ENCODE measurements at regions not wholly inside any gene's neighbourhood (a gene's known extent, or its start where the extent isn't known, plus 50 kb on each side); places are given as distances from the start of the nearest gene placed in this dataset.

- no peaks in the 10 kb centered on the region for H3K9me3 ChIP-seq (ENCODE audit: control insufficient read depth, low read length, poor library complexity, severe bottlenecking)
- Mint-ChIP-seq H3K4me3 (no peak overlapping the region), H3K27ac (no peak overlapping the region), H3K4me1 (no peaks in the 10 kb centered on the region), H3K36me3 (ENCODE audit: low read depth) (no peaks in the 10 kb centered on the region), H3K27me3 (no peaks in the 10 kb centered on the region)
- DNase-seq (no peak), ATAC-seq (no peak)
Observed at GRCh38 chr2:6590442-6590841, 275.3 kb downstream of the CMPK2 start.

- no peaks in the 10 kb centered on the region for H3K9me3 ChIP-seq (ENCODE audit: control insufficient read depth, low read length, poor library complexity, severe bottlenecking)
- no peak for DNase-seq
- ATAC-seq, result no peak
- Mint-ChIP-seq H3K27me3 (no peaks in the 10 kb centered on the region), H3K4me3 (no peak overlapping the region), H3K36me3 (ENCODE audit: low read depth) (no peaks in the 10 kb centered on the region), H3K27ac (no peak overlapping the region), H3K4me1 (no peaks in the 10 kb centered on the region)
Observed at GRCh38 chr2:6602471-6602870, 263.2 kb downstream of the CMPK2 start.

GRCh38 chr2:6605836-6606505, 259.7 kb downstream of the CMPK2 start:
- no peak for ATAC-seq
- Mint-ChIP-seq H3K4me3 (no peak overlapping the region), H3K36me3 (ENCODE audit: low read depth) (no peaks in the 10 kb centered on the region)

GRCh38 chr2:6617794-6618193, 247.9 kb downstream of the CMPK2 start:
- no peak overlapping the region for H3K4me3 Mint-ChIP-seq
- ATAC-seq (no peak), DNase-seq (no peak)
- H3K36me3 Mint-ChIP-seq (ENCODE audit: low read depth), result no peaks in the 10 kb centered on the region
- no peak overlapping the region for H3K27ac Mint-ChIP-seq
- H3K4me1 Mint-ChIP-seq, result no peaks in the 10 kb centered on the region
- no peaks in the 10 kb centered on the region for H3K27me3 Mint-ChIP-seq
- no peaks in the 10 kb centered on the region for H3K9me3 ChIP-seq (ENCODE audit: control insufficient read depth, low read length, poor library complexity, severe bottlenecking)

More at GRCh38 chr2:6605836-6606505, 259.7 kb downstream of the CMPK2 start:
- DNase-seq, result no peak
- Mint-ChIP-seq H3K4me1 (no peaks in the 10 kb centered on the region), H3K27ac (no peak overlapping the region), H3K27me3 (no peaks in the 10 kb centered on the region)
- H3K9me3 ChIP-seq (ENCODE audit: control insufficient read depth, low read length, poor library complexity, severe bottlenecking), result no peaks in the 10 kb centered on the region

GRCh38 chr2:6618201-6618600, 247.5 kb downstream of the CMPK2 start:
- H3K36me3 Mint-ChIP-seq (ENCODE audit: low read depth), result no peaks in the 10 kb centered on the region
- DNase-seq, result no peak
- H3K9me3 ChIP-seq (ENCODE audit: control insufficient read depth, low read length, poor library complexity, severe bottlenecking), result no peaks in the 10 kb centered on the region

GRCh38 chr2:6623746-6624145, 242.0 kb downstream of the CMPK2 start:
- no peak overlapping the region for H3K27ac Mint-ChIP-seq
- no peaks in the 10 kb centered on the region for H3K36me3 Mint-ChIP-seq (ENCODE audit: low read depth)
- no peaks in the 10 kb centered on the region for H3K9me3 ChIP-seq (ENCODE audit: control insufficient read depth, low read length, poor library complexity, severe bottlenecking)
- H3K4me1 Mint-ChIP-seq, result no peaks in the 10 kb centered on the region
- DNase-seq (no peak), ATAC-seq (no peak)
- H3K4me3 Mint-ChIP-seq, result no peak overlapping the region
- H3K27me3 Mint-ChIP-seq, result no peaks in the 10 kb centered on the region

More at GRCh38 chr2:6618201-6618600, 247.5 kb downstream of the CMPK2 start:
- H3K4me1 Mint-ChIP-seq, result no peaks in the 10 kb centered on the region
- no peak overlapping the region for H3K27ac Mint-ChIP-seq
- ATAC-seq, result no peak
- no peaks in the 10 kb centered on the region for H3K27me3 Mint-ChIP-seq
- no peak overlapping the region for H3K4me3 Mint-ChIP-seq

- Mint-ChIP-seq H3K27ac (no peak overlapping the region), H3K27me3 (peaks cover 6% of the 10 kb centered on the region), H3K4me3 (no peak overlapping the region), H3K36me3 (ENCODE audit: low read depth) (no peaks in the 10 kb centered on the region), H3K4me1 (no peaks in the 10 kb centered on the region)
- no peak for DNase-seq
- no peak for ATAC-seq
- H3K9me3 ChIP-seq (ENCODE audit: control insufficient read depth, low read length, poor library complexity, severe bottlenecking), result no peaks in the 10 kb centered on the region
Observed at GRCh38 chr2:6626401-6627012, 239.2 kb downstream of the CMPK2 start.

- H3K9me3 ChIP-seq (ENCODE audit: control insufficient read depth, low read length, poor library complexity, severe bottlenecking), result no peaks in the 10 kb centered on the region
- Mint-ChIP-seq H3K27me3 (peaks cover 6% of the 10 kb centered on the region), H3K4me1 (no peaks in the 10 kb centered on the region), H3K36me3 (ENCODE audit: low read depth) (no peaks in the 10 kb centered on the region), H3K4me3 (no peak overlapping the region), H3K27ac (no peak overlapping the region)
- ATAC-seq (no peak), DNase-seq (no peak)
Observed at GRCh38 chr2:6627316-6627715, 238.4 kb downstream of the CMPK2 start.

- Mint-ChIP-seq H3K4me1 (no peaks in the 10 kb centered on the region), H3K27me3 (peaks cover 10% of the 10 kb centered on the region), H3K36me3 (ENCODE audit: low read depth) (no peaks in the 10 kb centered on the region), H3K4me3 (no peak overlapping the region), H3K27ac (no peak overlapping the region)
- ATAC-seq (no peak), DNase-seq (no peak)
- H3K9me3 ChIP-seq (ENCODE audit: control insufficient read depth, low read length, poor library complexity, severe bottlenecking), result no peaks in the 10 kb centered on the region
Observed at GRCh38 chr2:6630209-6630608, 235.5 kb downstream of the CMPK2 start.

- peaks cover 16% of the 10 kb centered on the region for H3K27me3 Mint-ChIP-seq
- no peak overlapping the region for H3K27ac Mint-ChIP-seq
- DNase-seq (no peak), ATAC-seq (no peak)
- no peaks in the 10 kb centered on the region for H3K9me3 ChIP-seq (ENCODE audit: control insufficient read depth, low read length, poor library complexity, severe bottlenecking)
- no peak overlapping the region for H3K4me3 Mint-ChIP-seq
- H3K4me1 Mint-ChIP-seq, result no peaks in the 10 kb centered on the region
- no peaks in the 10 kb centered on the region for H3K36me3 Mint-ChIP-seq (ENCODE audit: low read depth)
Observed at GRCh38 chr2:6635296-6635695, 230.4 kb downstream of the CMPK2 start.

- DNase-seq, result no peak
- no peak for ATAC-seq
- Mint-ChIP-seq H3K4me1 (no peaks in the 10 kb centered on the region), H3K4me3 (no peak overlapping the region), H3K36me3 (ENCODE audit: low read depth) (no peaks in the 10 kb centered on the region), H3K27ac (no peak overlapping the region), H3K27me3 (peaks cover 12% of the 10 kb centered on the region)
- no peaks in the 10 kb centered on the region for H3K9me3 ChIP-seq (ENCODE audit: control insufficient read depth, low read length, poor library complexity, severe bottlenecking)
Observed at GRCh38 chr2:6637330-6637729, 228.4 kb downstream of the CMPK2 start.

- no peak overlapping the region for H3K27ac Mint-ChIP-seq
- DNase-seq (no peak), ATAC-seq (no peak)
- H3K27me3 Mint-ChIP-seq, result peaks cover 13% of the 10 kb centered on the region
- H3K36me3 Mint-ChIP-seq (ENCODE audit: low read depth), result no peaks in the 10 kb centered on the region
- no peak overlapping the region for H3K4me3 Mint-ChIP-seq
- H3K4me1 Mint-ChIP-seq, result no peaks in the 10 kb centered on the region
- no peaks in the 10 kb centered on the region for H3K9me3 ChIP-seq (ENCODE audit: control insufficient read depth, low read length, poor library complexity, severe bottlenecking)
Observed at GRCh38 chr2:6639929-6640620, 225.6 kb downstream of the CMPK2 start.

- no peak for ATAC-seq
- DNase-seq, result no peak
- Mint-ChIP-seq H3K4me3 (no peak overlapping the region), H3K36me3 (ENCODE audit: low read depth) (no peaks in the 10 kb centered on the region), H3K4me1 (no peaks in the 10 kb centered on the region), H3K27ac (no peak overlapping the region), H3K27me3 (peaks cover 13% of the 10 kb centered on the region)
- no peaks in the 10 kb centered on the region for H3K9me3 ChIP-seq (ENCODE audit: control insufficient read depth, low read length, poor library complexity, severe bottlenecking)
Observed at GRCh38 chr2:6640621-6641015, 225.1 kb downstream of the CMPK2 start.

- Mint-ChIP-seq H3K36me3 (ENCODE audit: low read depth) (no peaks in the 10 kb centered on the region), H3K27me3 (peaks cover 13% of the 10 kb centered on the region), H3K27ac (no peak overlapping the region), H3K4me3 (no peak overlapping the region), H3K4me1 (no peaks in the 10 kb centered on the region)
- no peak for DNase-seq
- no peak for ATAC-seq
- H3K9me3 ChIP-seq (ENCODE audit: control insufficient read depth, low read length, poor library complexity, severe bottlenecking), result no peaks in the 10 kb centered on the region
Observed at GRCh38 chr2:6641956-6642355, 223.8 kb downstream of the CMPK2 start.
